ENCODE measurements at regions not wholly inside any gene's neighbourhood (a gene's known extent, or its start where the extent isn't known, plus 50 kb on each side); places are given as distances from the start of the nearest gene placed in this dataset.

DNA sequence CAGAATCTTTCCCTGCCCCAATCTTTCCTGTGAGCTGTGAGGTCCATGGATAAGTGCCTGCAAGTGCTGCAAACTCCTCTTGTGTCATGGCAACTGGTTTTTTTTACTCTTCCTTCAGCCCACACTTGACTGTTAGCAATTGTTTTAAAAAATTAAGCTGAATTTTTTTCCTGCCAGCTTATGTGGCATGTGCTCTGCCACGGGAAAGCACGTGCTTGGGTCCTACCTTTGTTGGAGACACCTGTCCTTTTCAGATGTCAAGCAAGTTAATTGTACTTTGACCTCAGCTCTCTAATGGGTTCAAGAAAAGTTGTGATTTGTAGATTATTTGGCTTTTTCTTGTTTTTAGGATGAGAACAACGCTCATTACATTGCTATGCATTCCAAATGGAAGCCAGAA lies 398.5 kb downstream of the NUF2 start:
- TF ChIP-seq SPI1 (IDR thresholded peaks at IDR 0.05; ENCODE audit: low read depth, low read length), result no peak
- TF ChIP-seq POLR2A (IDR thresholded peaks at IDR 0.05; ENCODE audit: low read depth, low read length), result no peak
- TF ChIP-seq POLR2AphosphoS5 (IDR thresholded peaks at IDR 0.05; ENCODE audit: low read depth, low read length), result no peak
- no peak for TF ChIP-seq TAF1 (IDR thresholded peaks at IDR 0.05; ENCODE audit: low read depth, low read length)
